SK-N-MC (cell line): ENCODE measurements at regions not wholly inside any gene's neighbourhood (a gene's known extent, or its start where the extent isn't known, plus 50 kb on each side); places are given as distances from the start of the nearest gene placed in this dataset.

ENCODE experiments used
- FOXP2 ChIP-seq: optimal IDR thresholded peaks from 2 replicates; pipeline ENCODE3; 2011; ENCODE audit warnings: mild to moderate bottlenecking, moderate library complexity; ENCODE audit not compliant: insufficient read depth; ENCODE audit errors: extremely low read length, control extremely low read depth
- POLR2AphosphoS5 ChIP-seq: IDR thresholded peaks from 2 replicates; pipeline ENCODE4 v1.6.1; 2012; ENCODE audit warnings: mild to moderate bottlenecking, low read depth, low read length, borderline replicate concordance

DNA sequence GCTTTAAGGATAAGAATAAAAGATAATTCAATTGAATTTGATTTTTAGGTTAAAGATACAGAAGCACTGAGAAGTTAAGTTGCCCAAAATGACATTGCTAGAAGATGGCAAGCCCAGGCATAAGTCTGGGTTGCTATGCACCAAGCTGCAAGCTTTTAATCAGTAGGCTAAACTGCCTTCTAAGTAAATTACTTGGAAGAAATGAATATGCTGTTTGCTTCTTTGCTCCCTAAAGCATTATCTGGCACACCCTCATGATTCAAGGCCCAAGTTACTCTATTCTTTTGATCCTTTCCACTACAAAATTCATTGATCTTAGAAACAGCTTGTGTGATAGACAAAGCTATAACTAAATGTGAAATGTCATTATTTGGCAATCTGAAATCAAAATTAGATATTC, 1991.1 kb downstream of the ARAP2 start:
- no peak for TF ChIP-seq POLR2AphosphoS5
- TF ChIP-seq FOXP2, result no peak
